NAMALWA (cell line): ENCODE measurements at regions not wholly inside any gene's neighbourhood (a gene's known extent, or its start where the extent isn't known, plus 50 kb on each side); places are given as distances from the start of the nearest gene placed in this dataset.
"Not testable (repeated sequence)": the region's sequence is repeated elsewhere in the genome, so short reads cannot be mapped to it uniquely, and the experiment has no call there.

Source experiments
- DNase-seq: peaks from one replicate; pipeline ENCODE4 v3.0.0-alpha.2; 2015; ENCODE audit warnings: low spot score

- not testable (repeated sequence) for DNase-seq
Measured at GRCh38 chr1:149361310-149361709, 113.5 kb upstream of the NBPF19 start.

GRCh38 chr1:149364188-149364981 lies 110.5 kb upstream of the NBPF19 start:
- not testable (repeated sequence) for DNase-seq

- DNase-seq = not testable (repeated sequence)
Measured at GRCh38 chr1:149366402-149366801, 108.4 kb upstream of the NBPF19 start.

GRCh38 chr1:149367472-149368044 lies 107.3 kb upstream of the NBPF19 start:
- not testable (repeated sequence) for DNase-seq

- not testable (repeated sequence) for DNase-seq
Measured at GRCh38 chr1:149368337-149368736, 106.5 kb upstream of the NBPF19 start.

GRCh38 chr1:149369081-149369480 lies 105.8 kb upstream of the NBPF19 start:
- not testable (repeated sequence) for DNase-seq

GRCh38 chr1:149371955-149372354 lies 102.9 kb upstream of the NBPF19 start:
- DNase-seq = not testable (repeated sequence)

- DNase-seq = not testable (repeated sequence)
Measured at GRCh38 chr1:149378462-149378861, 96.4 kb upstream of the NBPF19 start.

GRCh38 chr1:149390173-149390926 lies 84.5 kb upstream of the NBPF19 start:
- DNase-seq = peak; percentile 56

GRCh38 chr1:149390931-149391330 lies 83.9 kb upstream of the NBPF19 start:
- DNase-seq = not testable (repeated sequence)

GRCh38 chr1:149395802-149396201 lies 79.0 kb upstream of the NBPF19 start:
- not testable (repeated sequence) for DNase-seq

GRCh38 chr1:149398527-149398926 lies 76.3 kb upstream of the NBPF19 start:
- not testable (repeated sequence) for DNase-seq

- DNase-seq = not testable (repeated sequence)
Measured at GRCh38 chr1:149408404-149408803, 66.4 kb upstream of the NBPF19 start.

- not testable (repeated sequence) for DNase-seq
Measured at GRCh38 chr1:149415373-149415772, 59.5 kb upstream of the NBPF19 start.

- DNase-seq = not testable (repeated sequence)
Measured at GRCh38 chr1:149418782-149419181, 56.1 kb upstream of the NBPF19 start.

GRCh38 chr1:149423122-149423521 lies 51.7 kb upstream of the NBPF19 start:
- not testable (repeated sequence) for DNase-seq
